HG03108 (cell line): ENCODE measurements at regions not wholly inside any gene's neighbourhood (a gene's known extent, or its start where the extent isn't known, plus 50 kb on each side); places are given as distances from the start of the nearest gene placed in this dataset.
"Not testable (repeated sequence)": the region's sequence is repeated elsewhere in the genome, so short reads cannot be mapped to it uniquely, and the experiment has no call there.

ENCODE experiments used
- ATAC-seq: cut with Tn5 transposase; IDR thresholded peaks from one replicate; pipeline ENCODE4 v1.9.1; 2021; ENCODE audit warnings: moderate library complexity; ENCODE audit not compliant: unreplicated experiment

DNA sequence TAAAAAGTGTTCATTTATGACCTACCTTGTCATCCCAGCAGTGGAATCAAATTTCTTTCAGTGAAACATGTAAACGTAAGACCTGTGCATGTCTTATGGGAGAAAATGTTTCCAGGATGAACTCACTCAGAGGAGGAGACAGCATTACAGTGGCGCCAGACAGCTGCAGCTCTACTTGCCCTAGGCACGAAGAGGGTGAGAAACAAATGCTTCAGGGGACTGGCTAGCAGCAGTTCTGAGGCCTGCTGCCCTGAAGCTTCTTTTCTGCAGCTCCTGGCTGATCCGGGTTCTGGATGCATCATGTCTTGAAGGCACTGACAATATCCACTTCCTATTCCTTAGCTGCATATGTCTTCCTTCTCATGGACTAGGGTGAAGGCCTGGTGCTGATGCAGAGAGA, 120.2 kb downstream of the QRSL1 start:
- ATAC-seq: no peak

DNA sequence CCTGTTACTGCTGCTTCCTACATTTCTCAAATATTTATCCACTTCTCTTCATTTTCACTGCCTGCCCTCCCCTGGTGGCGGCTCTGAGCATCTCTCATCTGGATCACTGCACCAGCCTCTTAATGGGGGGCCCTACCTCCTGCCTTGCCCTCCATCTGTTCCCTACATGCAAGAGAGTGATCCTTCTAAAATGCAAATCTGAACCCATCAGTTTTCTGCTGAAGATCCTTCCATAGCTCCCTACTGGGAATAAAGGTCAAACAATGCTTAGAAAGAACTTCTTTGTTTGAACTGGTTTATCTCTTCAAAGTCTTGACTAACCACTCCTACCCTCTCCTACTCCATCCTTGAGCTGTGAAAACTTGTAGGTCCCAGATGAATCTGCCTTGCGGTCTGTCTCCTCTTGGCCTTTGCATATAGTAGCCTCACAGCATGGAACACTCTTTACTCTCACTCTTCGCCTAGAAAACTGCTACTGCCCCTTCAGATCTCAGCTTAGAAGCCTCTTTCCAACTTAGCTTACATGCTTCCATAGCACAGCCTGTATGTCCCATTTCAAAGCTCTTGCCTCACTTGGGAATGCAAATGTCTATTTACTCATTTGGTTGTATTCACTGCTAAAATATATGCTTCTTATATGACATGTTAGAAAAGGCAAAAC, 119.3 kb downstream of the QRSL1 start:
- no peak for ATAC-seq

DNA sequence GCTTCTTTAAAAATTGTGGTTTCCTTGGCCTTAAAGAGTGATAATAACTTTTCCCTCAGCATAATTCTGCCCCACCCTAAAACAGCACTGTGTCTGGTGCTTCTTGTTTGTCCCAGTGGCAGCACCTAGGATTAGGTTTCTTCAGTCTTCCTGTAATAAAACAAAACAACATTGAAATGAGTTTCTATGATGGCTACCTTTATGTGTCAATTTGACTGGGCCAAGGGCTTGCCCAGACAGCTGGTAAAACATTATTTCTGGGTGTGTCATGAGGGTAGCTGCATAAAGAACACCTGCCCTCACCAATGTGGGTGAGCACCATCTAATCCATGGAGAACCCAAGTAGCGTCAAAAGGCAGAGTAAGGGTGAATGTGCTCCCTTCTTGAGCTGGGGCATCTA, 117.8 kb downstream of the QRSL1 start:
- no peak for ATAC-seq

DNA sequence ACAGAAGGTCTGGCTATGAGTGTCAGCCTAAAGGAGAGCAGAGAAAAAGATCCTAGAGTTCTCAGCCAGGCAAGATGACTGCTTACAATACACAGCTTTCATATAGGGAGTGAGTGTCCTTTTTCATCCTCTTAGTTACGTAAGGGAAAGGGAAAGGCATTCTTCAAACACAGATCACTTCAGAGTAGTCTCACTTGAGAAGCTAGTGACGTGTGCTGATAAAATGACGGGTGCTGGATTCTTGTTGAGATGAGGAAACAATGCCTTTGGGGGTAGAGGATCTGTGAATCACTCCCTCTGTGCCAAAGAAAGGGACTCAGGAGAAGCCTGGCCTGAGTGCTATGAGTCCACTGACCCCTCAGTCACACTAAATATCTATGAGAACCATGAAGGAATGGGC, 117.3 kb downstream of the QRSL1 start:
- ATAC-seq: no peak

DNA sequence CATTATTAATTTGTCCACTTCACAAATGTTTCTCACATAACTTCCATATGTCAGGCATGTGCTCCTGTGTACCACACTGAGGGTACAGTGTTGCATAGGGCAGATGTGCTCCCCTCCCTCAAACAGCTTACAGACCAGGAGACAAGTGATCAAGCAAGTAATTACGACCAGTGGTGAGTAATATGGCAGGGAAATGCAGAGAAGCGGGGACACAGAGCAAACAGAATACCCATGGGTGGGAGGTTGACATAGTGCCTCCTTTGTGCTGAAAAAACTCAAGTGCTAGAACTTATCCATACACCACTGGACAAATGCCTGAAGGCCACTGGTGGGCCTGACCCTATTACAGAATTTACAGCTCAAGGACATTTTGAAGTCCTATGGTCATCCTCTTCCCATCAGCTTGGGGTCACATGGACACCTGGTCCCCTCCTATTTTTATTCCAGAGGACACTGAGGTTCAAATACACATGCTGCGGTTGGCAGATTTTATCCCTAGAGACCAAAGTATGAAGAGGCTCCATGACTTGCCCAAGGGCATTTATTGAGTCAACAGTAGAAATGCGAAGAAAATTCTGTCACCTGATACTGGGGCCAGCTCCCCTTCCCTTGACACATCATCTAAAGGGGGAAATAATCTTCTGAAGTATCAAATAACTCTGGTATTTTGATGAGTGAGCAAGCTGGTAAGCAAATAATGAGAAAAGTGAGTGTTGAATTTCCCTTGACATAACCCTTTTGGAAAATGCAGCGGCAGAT, 116.6 kb downstream of the QRSL1 start:
- ATAC-seq: no peak

DNA sequence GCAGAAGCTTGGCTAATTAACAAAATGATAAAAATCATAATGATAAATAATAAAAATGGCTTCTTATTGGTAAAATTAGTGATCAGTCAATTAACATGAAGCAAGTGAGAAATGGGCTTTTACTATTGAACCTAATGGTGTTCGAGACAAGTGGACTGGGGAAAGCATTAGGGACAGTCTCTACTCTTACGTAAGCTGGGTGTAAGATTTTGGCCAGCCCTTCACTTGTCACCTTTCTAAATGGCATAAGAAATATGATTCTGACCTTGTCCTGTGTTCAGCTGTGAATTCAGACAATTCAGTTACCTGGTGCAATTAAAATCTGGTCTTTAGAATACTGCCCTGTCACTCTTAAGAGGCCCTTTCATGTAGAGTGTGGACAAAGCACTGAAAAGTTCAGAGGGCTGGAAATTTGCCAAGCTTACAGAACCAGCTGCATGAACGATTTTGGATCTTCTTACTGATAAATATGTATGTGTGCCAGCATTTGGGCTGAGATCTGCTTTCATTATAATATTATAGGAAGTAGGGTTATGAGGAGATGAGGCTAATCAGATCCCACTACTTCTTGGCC, 115.9 kb downstream of the QRSL1 start:
- ATAC-seq: no peak

DNA sequence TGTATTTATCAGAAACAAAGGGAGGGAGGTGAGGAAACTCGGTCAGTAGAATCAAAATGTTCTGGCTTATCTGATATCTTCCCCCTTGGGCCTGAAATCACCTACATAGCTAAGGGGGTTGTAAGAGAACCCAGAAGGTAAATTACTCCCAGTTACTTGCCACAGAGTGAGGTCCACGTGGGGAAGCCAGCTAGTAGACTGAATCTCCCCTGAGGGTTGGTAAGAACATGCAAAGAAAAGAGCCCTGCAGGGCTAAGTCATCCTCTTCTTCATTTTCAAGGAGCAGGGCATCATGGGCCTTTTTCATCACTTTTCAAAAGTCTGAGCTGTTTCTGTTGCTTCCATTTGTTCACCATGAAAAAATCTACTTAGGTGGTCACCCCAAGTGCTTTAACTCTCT, 115.4 kb downstream of the QRSL1 start:
- ATAC-seq: no peak

DNA sequence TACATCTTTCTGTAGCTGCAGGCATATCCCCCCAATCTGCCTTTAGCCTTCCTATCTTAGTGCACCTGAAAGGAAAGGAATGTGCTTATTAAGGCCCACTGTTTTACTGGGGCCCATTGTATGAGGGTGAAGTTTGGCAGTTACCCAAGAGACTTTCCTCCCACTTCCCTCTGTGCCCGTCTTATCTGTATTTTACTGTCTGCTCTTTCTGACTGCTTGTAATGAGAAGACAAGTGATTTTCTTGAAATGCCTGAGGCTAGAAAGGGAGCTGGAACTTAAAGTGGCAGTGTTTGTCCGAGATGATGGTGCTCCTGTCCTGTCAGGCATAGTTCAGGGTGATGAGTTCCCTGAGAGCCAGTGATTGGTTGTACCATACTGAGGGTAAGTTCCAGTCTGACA, 114.7 kb downstream of the QRSL1 start:
- ATAC-seq: not testable (repeated sequence)

DNA sequence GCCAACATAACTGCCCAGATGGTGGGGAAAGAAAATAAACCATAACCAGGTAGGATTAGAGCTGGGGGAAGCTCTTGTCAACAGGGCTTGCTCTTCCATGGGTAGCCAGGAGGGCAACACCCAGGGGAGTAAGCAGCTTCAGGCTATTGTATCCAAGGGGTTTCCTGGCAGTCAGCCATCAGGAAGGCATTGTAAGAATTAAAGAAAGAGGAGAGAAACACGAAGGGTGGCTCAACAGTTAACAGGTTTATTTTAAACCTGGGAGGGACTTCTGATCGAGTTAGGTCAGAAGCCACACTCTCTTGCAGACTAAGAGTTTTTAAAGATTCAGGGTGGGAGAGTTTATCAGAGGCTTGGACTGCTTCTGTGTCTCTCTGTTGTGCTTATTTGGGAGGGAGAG, 114.2 kb downstream of the QRSL1 start:
- ATAC-seq: no peak

DNA sequence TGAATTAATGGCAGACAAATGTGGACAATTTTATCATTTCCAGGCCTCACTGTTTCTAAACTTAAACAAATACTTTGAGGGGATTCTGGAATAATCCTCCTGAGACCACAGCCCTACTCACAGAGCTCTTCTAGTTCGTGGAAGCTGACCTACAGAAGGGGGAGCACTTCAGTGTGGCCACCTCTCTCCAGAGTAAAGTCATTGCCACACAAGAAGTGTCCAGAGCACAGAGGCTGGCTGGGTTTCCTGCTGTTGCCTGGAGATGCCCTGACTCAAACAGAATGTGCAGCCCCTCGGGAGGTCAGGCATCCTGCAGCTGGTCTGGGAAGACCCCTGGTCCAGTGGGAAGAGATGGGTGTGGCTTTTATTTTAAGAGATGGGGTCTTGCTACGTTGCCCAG, 110.9 kb downstream of the QRSL1 start:
- no peak for ATAC-seq

DNA sequence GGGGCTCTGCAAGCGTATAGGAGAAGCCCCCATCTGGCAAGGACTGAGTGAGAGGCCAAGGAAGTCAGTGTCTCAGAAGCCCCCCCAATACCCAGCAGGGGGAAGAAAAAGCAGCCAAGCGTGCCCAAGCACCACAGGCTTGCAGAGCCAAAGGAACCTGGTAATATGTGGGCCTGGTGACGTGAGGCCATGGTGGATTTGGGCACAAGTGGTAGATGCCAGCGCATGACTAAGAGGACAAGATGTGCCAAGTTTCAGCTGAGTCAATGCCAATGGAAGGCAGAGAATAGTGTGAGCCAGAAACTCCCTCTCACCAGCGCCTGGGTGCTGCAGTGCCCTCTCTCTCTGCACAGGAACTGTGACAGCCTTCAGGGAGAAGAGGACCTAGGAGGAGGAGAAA, 110.0 kb downstream of the QRSL1 start:
- ATAC-seq: no peak

DNA sequence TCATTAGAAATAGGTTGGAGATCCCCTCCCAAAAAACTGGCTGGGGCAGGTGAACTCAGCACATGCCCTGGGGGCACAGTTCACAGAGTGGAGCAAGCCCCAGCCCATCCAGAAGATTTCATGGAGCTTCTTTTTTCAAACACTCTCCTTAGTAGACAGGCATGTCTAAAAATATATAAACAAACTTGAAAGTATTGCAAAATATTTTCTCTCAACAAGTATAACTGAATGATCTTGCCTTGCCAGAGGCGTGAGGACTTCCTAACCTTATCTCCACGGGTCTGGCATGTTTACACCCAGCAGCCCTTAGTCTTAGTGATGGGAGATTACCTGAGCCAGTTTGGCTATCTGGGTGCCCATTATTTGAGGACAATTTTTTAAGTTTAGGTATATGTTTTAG, 107.1 kb downstream of the QRSL1 start:
- no peak for ATAC-seq

DNA sequence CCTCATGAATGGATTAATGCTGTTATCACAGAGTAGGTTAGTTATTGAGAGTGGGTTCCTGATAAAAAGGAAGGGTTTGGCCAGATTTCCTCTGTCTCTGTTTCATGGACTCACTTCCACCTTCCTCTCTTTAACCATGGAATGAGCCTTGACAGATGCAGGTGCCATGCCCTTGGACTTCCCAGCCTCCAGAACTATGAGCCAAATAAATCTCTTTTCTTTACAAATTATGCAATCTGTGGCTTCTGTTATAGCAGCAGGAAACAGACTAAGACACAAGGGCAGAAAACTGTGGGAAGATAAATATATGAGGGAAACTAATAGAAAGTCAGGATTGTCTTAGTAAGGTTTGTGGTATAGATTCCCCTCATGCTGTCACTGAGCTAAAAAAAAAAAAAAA, 106.5 kb downstream of the QRSL1 start:
- no peak for ATAC-seq

DNA sequence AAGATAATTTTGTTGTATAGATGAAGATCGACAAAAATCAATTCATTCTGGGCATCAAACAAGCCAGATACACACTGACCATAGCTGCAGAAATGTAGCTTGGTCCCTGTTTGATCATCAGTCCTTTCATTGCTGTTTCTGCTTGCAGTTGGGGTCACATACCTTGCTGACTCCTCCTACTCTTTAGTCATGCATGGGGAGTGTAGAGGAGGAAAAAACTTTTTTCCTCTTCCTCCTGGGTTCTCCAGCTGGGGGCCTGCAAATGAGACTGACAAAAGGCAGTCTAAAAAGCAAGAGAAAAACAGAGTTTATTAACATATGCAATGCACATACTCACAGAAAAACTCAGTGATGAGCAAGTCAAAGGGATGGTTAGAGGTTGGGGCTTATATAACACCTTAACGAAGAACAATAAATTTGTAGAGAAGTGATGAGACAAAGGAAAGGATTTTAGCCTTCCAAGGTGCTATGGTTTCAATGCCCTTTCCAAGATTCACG, 105.8 kb downstream of the QRSL1 start:
- no peak for ATAC-seq

DNA sequence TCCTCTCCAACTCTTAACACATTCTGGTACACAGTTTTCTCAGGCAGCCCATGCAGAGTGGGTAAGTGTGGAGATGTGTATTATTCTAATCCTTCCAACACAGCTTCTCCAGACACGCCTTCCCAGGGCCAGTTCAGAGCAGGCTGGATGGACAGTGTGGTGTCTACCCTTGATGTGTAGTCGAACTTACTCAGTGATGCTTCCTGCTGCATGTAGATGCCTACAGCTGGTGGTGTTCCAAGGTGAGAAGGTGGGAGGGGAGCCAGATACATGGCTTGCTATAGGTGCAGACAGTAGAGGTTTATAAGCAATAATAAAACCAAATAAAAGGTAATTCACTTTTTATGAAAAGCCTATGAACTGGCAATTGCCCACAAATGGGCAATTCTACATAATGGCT, 104.0 kb downstream of the QRSL1 start:
- no peak for ATAC-seq

DNA sequence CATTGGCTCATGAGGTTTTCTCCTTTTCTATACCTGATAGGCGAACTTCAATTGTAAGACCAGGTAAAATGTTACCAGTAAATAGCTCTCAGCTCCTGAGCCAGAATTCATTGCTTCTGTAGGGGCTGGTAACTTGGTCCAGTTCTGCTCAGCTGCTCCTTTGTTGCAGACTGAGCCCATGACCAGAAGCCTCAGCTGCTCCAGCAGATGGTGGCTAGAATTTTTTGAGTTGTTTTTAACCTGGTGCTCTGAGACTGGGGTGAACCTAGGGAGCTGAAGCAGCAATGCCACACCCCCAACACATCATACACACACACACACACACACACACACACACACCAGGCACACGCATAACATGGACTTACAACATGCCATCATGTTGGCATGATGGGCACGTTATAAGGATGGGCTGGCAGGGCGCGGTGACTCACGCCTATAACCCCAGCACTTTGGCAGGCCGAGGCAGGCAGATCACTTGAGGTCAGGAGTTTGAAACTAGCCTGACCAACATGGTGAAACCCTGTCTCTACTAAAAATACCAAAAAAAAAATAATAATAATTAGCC, 103.1 kb downstream of the QRSL1 start:
- ATAC-seq: no peak

DNA sequence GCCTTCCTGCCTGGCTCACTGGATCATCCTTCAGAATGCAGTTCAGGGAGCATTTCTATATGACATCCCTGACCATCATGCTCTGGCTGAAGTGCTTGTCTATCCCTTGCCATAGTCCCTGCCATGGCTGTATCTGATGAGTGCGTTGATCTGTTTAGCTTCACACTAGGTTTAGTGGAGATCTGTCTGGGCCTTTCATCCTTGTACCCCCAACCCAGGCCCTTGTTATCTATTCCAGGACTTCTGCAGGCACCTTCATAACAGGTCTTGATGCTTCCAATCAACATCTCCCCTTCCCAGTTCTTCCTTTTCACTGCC, 102.4 kb downstream of the QRSL1 start:
- ATAC-seq: no peak

DNA sequence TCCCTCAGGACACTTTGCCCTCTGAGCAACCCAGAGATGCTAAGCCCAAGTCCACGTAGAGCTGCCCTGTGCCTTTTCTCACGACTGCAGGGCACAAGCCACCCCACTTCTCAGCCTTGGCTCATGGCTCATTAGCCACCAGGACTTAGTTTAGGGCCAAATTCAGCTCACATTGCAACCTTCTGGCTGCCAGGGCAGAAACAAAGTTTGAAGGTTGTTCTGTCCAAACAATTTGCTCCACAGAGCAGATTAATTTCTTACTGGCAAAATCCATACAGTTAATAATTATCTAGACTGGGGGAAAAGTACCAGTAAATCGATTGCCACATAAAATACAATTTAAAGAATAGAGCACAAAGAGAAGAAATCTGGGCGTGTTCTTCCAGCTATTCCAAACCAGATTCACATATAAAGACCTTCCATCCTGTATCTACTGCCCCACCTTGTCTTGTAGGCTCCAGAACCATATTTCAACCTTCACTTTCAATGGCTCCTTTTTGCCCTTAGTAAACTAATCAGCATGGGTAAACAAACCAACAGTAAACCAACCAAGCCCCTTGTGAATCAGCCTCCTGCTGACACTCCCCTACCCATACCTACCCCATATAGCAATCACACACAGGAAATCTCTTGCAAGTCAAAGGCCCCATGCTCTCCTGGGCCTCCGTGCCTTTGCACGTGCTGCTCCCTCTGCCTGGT, 101.9 kb downstream of the QRSL1 start:
- no peak for ATAC-seq

DNA sequence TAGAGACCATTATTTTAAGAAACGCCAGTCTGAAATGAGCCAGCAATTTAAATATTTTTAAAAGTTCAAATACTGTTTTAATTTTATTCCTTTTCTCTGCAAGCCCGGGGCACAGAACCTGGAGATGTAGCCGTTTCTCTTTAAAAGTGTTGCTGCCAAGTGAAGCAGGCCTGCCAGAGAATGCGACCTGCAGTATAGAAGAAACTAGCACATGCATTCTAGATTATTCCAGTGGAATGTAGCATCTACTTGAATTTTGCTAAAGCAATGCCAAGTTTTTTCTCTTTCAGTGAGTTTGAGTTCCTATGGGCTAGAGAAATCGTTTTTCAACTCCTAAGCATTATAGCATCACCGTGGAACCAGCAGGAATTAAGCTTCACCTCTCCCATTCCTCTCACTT, 101.3 kb downstream of the QRSL1 start:
- ATAC-seq: no peak

DNA sequence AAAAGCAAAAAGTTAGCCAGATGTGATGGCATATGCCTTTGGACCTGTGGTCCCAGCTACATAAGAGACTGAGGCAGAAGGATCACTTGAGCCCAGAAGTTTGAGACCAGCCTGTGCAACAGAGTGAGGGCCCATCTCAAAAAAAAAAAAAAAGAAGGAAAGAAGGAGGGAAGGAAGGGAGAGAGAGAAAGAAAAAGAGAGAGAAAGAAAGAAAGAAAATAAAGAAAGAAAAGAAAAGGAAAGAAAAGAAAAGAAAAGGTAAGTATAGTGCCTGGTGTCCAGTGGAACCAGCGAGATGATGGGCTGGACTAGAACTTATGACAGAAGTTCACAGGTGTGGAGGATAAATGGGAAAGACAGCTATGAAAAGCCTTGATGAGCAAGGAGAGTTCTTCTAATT, 100.9 kb downstream of the QRSL1 start:
- ATAC-seq: no peak

DNA sequence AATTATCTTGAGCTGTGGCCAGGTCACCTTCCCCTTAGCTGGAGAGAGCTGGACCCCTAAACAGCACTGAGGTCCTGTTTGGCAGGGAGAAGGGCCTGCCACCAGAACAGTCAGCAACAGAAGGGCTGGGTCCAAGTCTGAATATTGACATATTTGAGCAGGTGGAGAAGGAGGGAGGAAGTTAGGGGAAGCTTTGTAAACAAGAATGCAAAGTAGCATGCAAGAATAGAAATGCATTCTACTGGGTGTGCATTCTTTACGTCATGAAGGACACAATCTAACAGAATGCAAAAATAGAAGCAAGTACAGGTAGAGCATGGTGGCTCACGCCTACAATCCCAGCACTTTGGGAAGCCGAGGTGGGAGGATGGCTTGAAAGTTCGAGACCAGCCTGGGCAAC, 100.5 kb downstream of the QRSL1 start:
- ATAC-seq: no peak
